NT2/D1 (cell line): ENCODE measurements at regions not wholly inside any gene's neighbourhood (a gene's known extent, or its start where the extent isn't known, plus 50 kb on each side); places are given as distances from the start of the nearest gene placed in this dataset.
"Not testable (repeated sequence)": the region's sequence is repeated elsewhere in the genome, so short reads cannot be mapped to it uniquely, and the experiment has no call there.

ENCODE experiments used
- YY1 ChIP-seq: IDR thresholded peaks from 2 replicates; pipeline ENCODE4 v1.6.1; 2011; ENCODE audit not compliant: insufficient read length, insufficient read depth
- ZNF274 ChIP-seq: IDR thresholded peaks from 2 replicates; pipeline ENCODE4 v1.6.1; 2011; ENCODE audit warnings: mild to moderate bottlenecking, low read depth, low read length

DNA sequence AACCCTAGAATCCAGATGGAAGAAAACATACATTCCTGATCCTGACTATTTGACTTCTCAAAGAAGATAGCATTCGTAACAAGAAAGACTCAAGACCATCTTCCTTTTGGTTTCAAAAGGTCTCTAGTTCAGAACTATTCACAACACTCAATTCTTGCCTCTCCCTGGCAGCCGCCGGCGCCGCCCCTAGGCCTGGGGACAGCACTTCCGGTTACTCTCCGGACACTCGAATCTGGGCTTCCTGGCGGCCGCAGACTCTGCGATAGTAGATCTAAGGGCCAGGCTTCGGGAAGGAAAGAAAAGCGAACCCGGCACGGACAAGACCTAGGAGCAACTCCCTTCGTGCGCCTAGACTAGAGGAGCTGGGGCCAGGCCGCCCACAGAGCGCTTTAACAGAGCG is 107.8 kb upstream of the CCDC180 start:
- TF ChIP-seq ZNF274, YY1: not testable (repeated sequence)
